ENCODE measurements at regions not wholly inside any gene's neighbourhood (a gene's known extent, or its start where the extent isn't known, plus 50 kb on each side); places are given as distances from the start of the nearest gene placed in this dataset.

DNA sequence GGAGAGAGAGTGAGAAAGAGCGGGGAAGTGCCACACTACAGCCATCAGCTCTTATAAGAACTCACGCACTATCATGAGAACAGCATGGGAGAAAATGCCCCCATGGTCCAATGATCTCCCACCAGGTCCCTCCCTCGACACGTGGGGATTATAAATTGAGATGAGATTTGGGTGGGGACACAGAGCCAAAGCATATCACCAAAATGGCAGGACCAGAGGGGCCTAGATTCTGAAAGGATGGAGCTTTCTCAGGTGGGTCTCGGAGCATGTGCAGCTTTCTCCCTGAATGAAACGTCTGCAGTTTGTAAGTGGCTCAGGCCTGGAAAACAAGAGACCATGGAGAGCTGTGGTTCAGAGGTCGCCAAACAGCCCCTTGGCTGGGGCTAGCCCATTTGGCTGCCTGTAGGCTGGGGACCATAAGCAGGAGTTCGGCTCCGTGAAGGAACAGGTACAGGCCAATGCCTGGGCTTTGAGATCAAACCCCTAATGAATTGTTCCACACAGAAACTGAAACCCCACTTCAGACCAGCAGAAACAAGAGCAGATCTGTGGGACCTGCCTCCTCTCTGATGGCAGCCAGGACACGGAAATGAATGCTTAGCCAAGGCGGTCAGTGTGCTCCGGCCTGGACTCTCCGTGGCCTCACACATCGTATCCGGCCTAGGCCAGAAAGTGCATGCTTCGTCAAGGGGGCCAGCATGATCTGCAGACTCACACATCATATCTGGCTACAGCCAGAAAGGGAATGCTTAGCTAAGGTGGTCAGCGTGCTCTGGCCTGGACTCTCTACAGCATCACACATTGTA is 111.2 kb upstream of the TMEM18 start:
- Histone ChIP-seq H3K9me2 (replicated peaks; ENCODE audit: insufficient read depth, low read length) (no peaks in the 10 kb centered on the region), H3K4me1 (ENCODE audit: low read length) (no peaks in the 10 kb centered on the region), H3K27ac (ENCODE audit: low read length) (no peak overlapping the region), H3K36me3 (replicated peaks; ENCODE audit: insufficient read depth, low read length) (no peaks in the 10 kb centered on the region), H3K4me3 (ENCODE audit: low read length) (no peak overlapping the region), H2AFZ (ENCODE audit: low read length) (no peak overlapping the region), H3K27me3 (replicated peaks; ENCODE audit: insufficient read depth, low read length) (no peaks in the 10 kb centered on the region), H4K20me1 (ENCODE audit: insufficient read depth, low read length) (no peaks in the 10 kb centered on the region), H3K9me3 (replicated peaks; ENCODE audit: insufficient read depth, low read length) (no peaks in the 10 kb centered on the region), H3K4me2 (ENCODE audit: low read depth, low read length) (no peak overlapping the region), H3K79me2 (ENCODE audit: low read length) (no peaks in the 10 kb centered on the region), H3K9ac (ENCODE audit: low read length) (no peak overlapping the region), H3F3A (ENCODE audit: insufficient read depth, low read length) (no peaks in the 10 kb centered on the region)
- TF ChIP-seq EZH2phosphoT487 (IDR thresholded peaks at IDR 0.05; ENCODE audit: low read length): no peak
- TF ChIP-seq, protein P1, sequence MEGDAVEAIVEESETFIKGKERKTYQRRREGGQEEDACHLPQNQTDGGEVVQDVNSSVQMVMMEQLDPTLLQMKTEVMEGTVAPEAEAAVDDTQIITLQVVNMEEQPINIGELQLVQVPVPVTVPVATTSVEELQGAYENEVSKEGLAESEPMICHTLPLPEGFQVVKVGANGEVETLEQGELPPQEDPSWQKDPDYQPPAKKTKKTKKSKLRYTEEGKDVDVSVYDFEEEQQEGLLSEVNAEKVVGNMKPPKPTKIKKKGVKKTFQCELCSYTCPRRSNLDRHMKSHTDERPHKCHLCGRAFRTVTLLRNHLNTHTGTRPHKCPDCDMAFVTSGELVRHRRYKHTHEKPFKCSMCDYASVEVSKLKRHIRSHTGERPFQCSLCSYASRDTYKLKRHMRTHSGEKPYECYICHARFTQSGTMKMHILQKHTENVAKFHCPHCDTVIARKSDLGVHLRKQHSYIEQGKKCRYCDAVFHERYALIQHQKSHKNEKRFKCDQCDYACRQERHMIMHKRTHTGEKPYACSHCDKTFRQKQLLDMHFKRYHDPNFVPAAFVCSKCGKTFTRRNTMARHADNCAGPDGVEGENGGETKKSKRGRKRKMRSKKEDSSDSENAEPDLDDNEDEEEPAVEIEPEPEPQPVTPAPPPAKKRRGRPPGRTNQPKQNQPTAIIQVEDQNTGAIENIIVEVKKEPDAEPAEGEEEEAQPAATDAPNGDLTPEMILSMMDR (IDR thresholded peaks at IDR 0.05; ENCODE audit: low read length): no peak
- no peak for TF ChIP-seq EZH2 (optimal IDR thresholded peaks at IDR 0.05; ENCODE audit: low read depth, low read length)
- DNase-seq: no peak

DNA sequence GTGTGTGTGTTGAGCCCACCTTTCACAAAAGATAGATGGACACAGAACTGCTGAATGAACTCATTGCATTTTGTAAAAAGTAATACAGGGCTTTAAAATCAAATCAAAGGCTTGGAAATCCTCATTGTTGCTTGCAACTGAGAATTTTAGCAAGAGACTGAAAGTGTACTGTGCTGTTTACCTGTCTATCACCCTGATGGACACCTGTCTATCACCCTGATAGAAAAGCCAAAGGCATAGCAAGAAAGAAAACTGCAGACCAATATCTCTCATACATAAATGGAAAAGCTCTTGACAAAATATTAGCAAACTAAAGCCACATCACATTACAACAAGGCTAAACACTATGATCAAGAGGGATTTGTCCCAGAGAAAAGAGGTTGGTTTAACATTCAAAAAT is 107.5 kb upstream of the TMEM18 start:
- TF ChIP-seq EZH2 (optimal IDR thresholded peaks at IDR 0.05; ENCODE audit: low read depth, low read length) (no peak), EZH2phosphoT487 (IDR thresholded peaks at IDR 0.05; ENCODE audit: low read length) (no peak)
- TF ChIP-seq, protein P1 (IDR thresholded peaks at IDR 0.05; ENCODE audit: low read length): no peak
- Histone ChIP-seq H3K36me3 (replicated peaks; ENCODE audit: insufficient read depth, low read length) (no peaks in the 10 kb centered on the region), H3K27me3 (replicated peaks; ENCODE audit: insufficient read depth, low read length) (no peaks in the 10 kb centered on the region), H3K9me2 (replicated peaks; ENCODE audit: insufficient read depth, low read length) (no peaks in the 10 kb centered on the region), H3K79me2 (ENCODE audit: low read length) (no peaks in the 10 kb centered on the region), H3K9me3 (replicated peaks; ENCODE audit: insufficient read depth, low read length) (no peaks in the 10 kb centered on the region), H3K9ac (ENCODE audit: low read length) (no peak overlapping the region), H2AFZ (ENCODE audit: low read length) (no peak overlapping the region), H3K27ac (ENCODE audit: low read length) (no peak overlapping the region), H3K4me3 (ENCODE audit: low read length) (no peak overlapping the region), H3F3A (ENCODE audit: insufficient read depth, low read length) (no peaks in the 10 kb centered on the region), H3K4me2 (ENCODE audit: low read depth, low read length) (no peak overlapping the region), H3K4me1 (ENCODE audit: low read length) (no peaks in the 10 kb centered on the region), H4K20me1 (ENCODE audit: insufficient read depth, low read length) (no peaks in the 10 kb centered on the region)
- no peak for DNase-seq

DNA sequence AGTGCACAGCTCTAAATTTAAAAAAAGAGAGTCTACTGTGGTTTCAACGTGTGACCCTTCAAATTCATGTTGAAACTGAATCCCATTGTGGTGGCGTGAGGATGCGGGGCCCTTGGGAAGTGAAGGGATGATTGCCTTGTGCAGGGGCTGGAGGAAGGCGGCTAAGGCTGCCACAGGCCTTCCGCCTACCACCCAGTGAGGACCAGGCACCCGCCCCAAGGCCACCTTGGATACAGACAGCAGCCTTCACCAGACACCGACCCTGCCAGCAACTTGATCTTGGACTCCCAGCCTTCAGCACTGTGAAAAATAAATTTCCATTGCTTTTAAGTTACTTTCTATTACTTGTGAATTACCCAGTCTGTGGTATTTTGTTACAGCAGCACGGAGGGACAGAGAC is 103.4 kb upstream of the TMEM18 start:
- H3K27me3 ChIP-seq (replicated peaks; ENCODE audit: insufficient read depth, low read length): no peaks in the 10 kb centered on the region
- no peaks in the 10 kb centered on the region for H3K9me2 ChIP-seq (replicated peaks; ENCODE audit: insufficient read depth, low read length)
- H3K36me3 ChIP-seq (replicated peaks; ENCODE audit: insufficient read depth, low read length): no peaks in the 10 kb centered on the region
- TF ChIP-seq EZH2phosphoT487 (IDR thresholded peaks at IDR 0.05; ENCODE audit: low read length) (no peak), EZH2 (optimal IDR thresholded peaks at IDR 0.05; ENCODE audit: low read depth, low read length) (no peak)
- TF ChIP-seq, protein P1 (IDR thresholded peaks at IDR 0.05; ENCODE audit: low read length): no peak
- no peaks in the 10 kb centered on the region for H3K4me1 ChIP-seq (ENCODE audit: low read length)
- H3K9me3 ChIP-seq (replicated peaks; ENCODE audit: insufficient read depth, low read length): no peaks in the 10 kb centered on the region
- no peak overlapping the region for H3K4me3 ChIP-seq (ENCODE audit: low read length)
- no peak overlapping the region for H3K4me2 ChIP-seq (ENCODE audit: low read depth, low read length)
- H2AFZ ChIP-seq (ENCODE audit: low read length): no peak overlapping the region
- H3K9ac ChIP-seq (ENCODE audit: low read length): no peak overlapping the region
- DNase-seq: no peak
- no peaks in the 10 kb centered on the region for H3K79me2 ChIP-seq (ENCODE audit: low read length)
- no peak overlapping the region for H3K27ac ChIP-seq (ENCODE audit: low read length)
- no peaks in the 10 kb centered on the region for H3F3A ChIP-seq (ENCODE audit: insufficient read depth, low read length)
- no peaks in the 10 kb centered on the region for H4K20me1 ChIP-seq (ENCODE audit: insufficient read depth, low read length)

Data from MM.1S (cell line).